SK-N-SH (cell line): ENCODE measurements at regions not wholly inside any gene's neighbourhood (a gene's known extent, or its start where the extent isn't known, plus 50 kb on each side); places are given as distances from the start of the nearest gene placed in this dataset.

ENCODE experiments used
- CTCF ChIA-PET: fragments of 300-600, 350-600 bp; formaldehyde crosslinking; extraction: SDS; loops from one replicate; lab custom pipeline; 2021; lab: Yijun Ruan, JAX
- POLR2A ChIA-PET: fragments of 350-600 bp; sonication (Branson Sonifier 250); formaldehyde crosslinking; extraction: SDS; loops from one replicate; lab custom pipeline; 2020; ENCODE audit warnings: antibody characterized with exemption, inconsistent platforms; lab: Yijun Ruan, JAX
- DNase-seq: peaks from one replicate; pipeline ENCODE4 v3.0.0; 2012
- H2AFZ ChIP-seq: fragments of 200-600 bp; sonication (generic); 2 replicates; pipeline ENCODE4 v1.8.1; 2016; ENCODE audit warnings: antibody characterized with exemption, mild to moderate bottlenecking, low read depth
- H3F3A ChIP-seq: fragments of 200-600 bp; sonication (generic); replicated peaks from 2 replicates; pipeline ENCODE3; 2016; ENCODE audit warnings: antibody characterized with exemption, mild to moderate bottlenecking; ENCODE audit not compliant: insufficient read depth
- H3K27ac ChIP-seq, 2 experiments: fragments of 200-500 bp in 1 of 2; fragments of 200-600 bp in 1 of 2; sonication (Bioruptor generic) in 1 of 2; sonication (generic), shearing (Covaris generic) in 1 of 2; 2 replicates each; pipeline versions ENCODE4 v1.5.1 to v1.6.1; 2014 to 2016; ENCODE audit warnings: low read depth in 2 of 2, inconsistent platforms in 1 of 2, low read length in 1 of 2, mild to moderate bottlenecking in 1 of 2, mixed read lengths in 1 of 2
- H3K27me3 ChIP-seq: fragments of 200-600 bp; sonication (generic), shearing (Covaris generic); 2 replicates; pipeline ENCODE4 v1.6.1; 2016; ENCODE audit warnings: mixed run types; ENCODE audit not compliant: insufficient read depth
- H3K36me3 ChIP-seq, 2 experiments: fragments of 200-500 bp in 1 of 2; fragments of 200-600 bp in 1 of 2; sonication (Bioruptor generic) in 1 of 2; sonication (generic) in 1 of 2; replicated peaks in 1 of 2; 2 replicates each; pipeline versions ENCODE3 to v1.5.1; 2014 to 2016; ENCODE audit warnings: low read length in 1 of 2, mild to moderate bottlenecking in 1 of 2; ENCODE audit not compliant: insufficient read depth in 2 of 2, control insufficient read depth in 1 of 2
- H3K4me1 ChIP-seq, 2 experiments: fragments of 200-500 bp in 1 of 2; fragments of 200-600 bp in 1 of 2; sonication (Bioruptor generic) in 1 of 2; sonication (generic), shearing (Covaris generic) in 1 of 2; 2 replicates each; pipeline versions ENCODE4 v1.5.1 to v1.6.1; 2014 to 2016; ENCODE audit warnings: low read depth in 1 of 2, low read length in 1 of 2, mixed run types in 1 of 2; ENCODE audit not compliant: insufficient read depth in 2 of 2, control insufficient read depth in 1 of 2
- H3K4me2 ChIP-seq: fragments of 200-600 bp; sonication (generic), shearing (Covaris generic); 2 replicates; pipeline ENCODE4 v1.6.1; 2017; ENCODE audit warnings: mixed run types
- H3K4me3 ChIP-seq, 2 experiments: fragments of 200-500 bp in 1 of 2; fragments of 200-600 bp in 1 of 2; sonication (Bioruptor generic) in 1 of 2; sonication (generic), shearing (Covaris generic) in 1 of 2; 2 replicates each; pipeline versions ENCODE4 v1.5.1 to v1.8.1; 2014 to 2016; ENCODE audit warnings: low read depth in 2 of 2, inconsistent platforms in 1 of 2, low read length in 1 of 2, mild to moderate bottlenecking in 1 of 2, mixed read lengths in 1 of 2, moderate library complexity in 1 of 2
- H3K79me2 ChIP-seq: fragments of 200-600 bp; sonication (generic); 2 replicates; pipeline ENCODE4 v1.8.1; 2017; ENCODE audit warnings: mild to moderate bottlenecking; ENCODE audit not compliant: insufficient read depth
- H3K9ac ChIP-seq: fragments of 200-600 bp; sonication (generic); 2 replicates; pipeline ENCODE4 v1.6.1; 2017; ENCODE audit warnings: mixed run types
- H3K9me2 ChIP-seq: fragments of 200-600 bp; sonication (generic); 2 replicates; pipeline ENCODE4 v1.6.1; 2017; ENCODE audit warnings: mixed run types
- H3K9me3 ChIP-seq: fragments of 200-600 bp; sonication (generic); 2 replicates; pipeline ENCODE4 v1.6.1; 2017; ENCODE audit warnings: mixed run types, mild to moderate bottlenecking, moderate library complexity
- H4K20me1 ChIP-seq: fragments of 200-600 bp; sonication (generic); 2 replicates; pipeline ENCODE4 v1.6.1; 2017; ENCODE audit warnings: mild to moderate bottlenecking, mixed run types; ENCODE audit not compliant: insufficient read depth
- CHD2 ChIP-seq: fragments of 150-350 bp; IDR thresholded peaks from 2 replicates; pipeline ENCODE4 v1.6.1; 2018; ENCODE audit warnings: low read length; ENCODE audit not compliant: partially characterized antibody
- ELF1 ChIP-seq: IDR thresholded peaks from 2 replicates; pipeline ENCODE4 v1.4.0; 2012
- EZH2phosphoT487 ChIP-seq: fragments of 200-600 bp; sonication (generic); IDR thresholded peaks from 2 replicates; pipeline ENCODE4 v1.6.1; 2017; ENCODE audit warnings: low read depth, mixed run types, mild to moderate bottlenecking, antibody characterized with exemption, moderate library complexity, borderline replicate concordance
- FOSL2 ChIP-seq: IDR thresholded peaks from 2 replicates; pipeline ENCODE4 v1.4.0; 2012; ENCODE audit warnings: low read depth, mild to moderate bottlenecking, moderate library complexity, borderline replicate concordance
- GABPA ChIP-seq: IDR thresholded peaks from 2 replicates; pipeline ENCODE4 v1.4.0; 2012; ENCODE audit warnings: low read depth, mild to moderate bottlenecking
- GATA2 ChIP-seq: sonication (generic); formaldehyde crosslinking; IDR thresholded peaks from 2 replicates; pipeline ENCODE4 v1.5.0; 2020; ENCODE audit warnings: mild to moderate bottlenecking, missing genetic modification reagents
- MEF2A ChIP-seq: IDR thresholded peaks from 2 replicates; pipeline ENCODE4 v1.4.0; 2012; ENCODE audit warnings: low read depth, borderline replicate concordance
- POLR2AphosphoS5 ChIP-seq: IDR thresholded peaks from 2 replicates; pipeline ENCODE4 v1.6.1; 2012; ENCODE audit warnings: low read depth, low read length
- RAD21 ChIP-seq: IDR thresholded peaks from 2 replicates; pipeline ENCODE4 v1.6.1; 2012; ENCODE audit warnings: mild to moderate bottlenecking, low read length
- RCOR1 ChIP-seq: fragments of 150-350 bp; IDR thresholded peaks from 2 replicates; pipeline ENCODE4 v1.6.1; 2017; ENCODE audit warnings: antibody characterized with exemption, low read length
- SIN3A ChIP-seq: IDR thresholded peaks from 2 replicates; pipeline ENCODE4 v1.6.1; 2012; ENCODE audit warnings: low read depth, mild to moderate bottlenecking, low read length, moderate library complexity, borderline replicate concordance
- SMC3 ChIP-seq: IDR thresholded peaks from 2 replicates; pipeline ENCODE4 v1.6.1; 2012; ENCODE audit warnings: low read depth, low read length, improper control_type of control experiment
- TCF12 ChIP-seq: IDR thresholded peaks from 2 replicates; pipeline ENCODE4 v1.4.0; 2012
- USF2 ChIP-seq: fragments of 150-350 bp; IDR thresholded peaks from 2 replicates; pipeline ENCODE4 v1.6.1; 2017; ENCODE audit warnings: antibody characterized with exemption, low read length, low read depth, borderline replicate concordance
- ZBTB33 ChIP-seq: IDR thresholded peaks from 2 replicates; pipeline ENCODE4 v1.4.0; 2012; ENCODE audit warnings: low read depth, borderline replicate concordance
- WGBS: methylation state at CpG from one replicate; pipeline ENCODE4 v1.1.6; 2017; ENCODE audit warnings: low lambda C conversion rate; 5-methylcytosine and 5-hydroxymethylcytosine counted together
- TF ChIP-seq, protein P1 (sequence below): fragments of 200-600 bp; sonication (generic); IDR thresholded peaks from 2 replicates; pipeline ENCODE4 v1.6.1; 2017; ENCODE audit warnings: antibody characterized with exemption, mild to moderate bottlenecking, moderate library complexity
- TF ChIP-seq, protein P2 (sequence below): IDR thresholded peaks from 2 replicates; pipeline ENCODE4; 2012
- TF ChIP-seq, protein P3 (sequence below): IDR thresholded peaks from 2 replicates; pipeline ENCODE4 v1.4.0; 2012; ENCODE audit warnings: low read depth
- TF ChIP-seq, protein P4 (sequence below): IDR thresholded peaks from 2 replicates; pipeline ENCODE4 v1.4.0; 2012; ENCODE audit warnings: low read depth, borderline replicate concordance

DNA sequence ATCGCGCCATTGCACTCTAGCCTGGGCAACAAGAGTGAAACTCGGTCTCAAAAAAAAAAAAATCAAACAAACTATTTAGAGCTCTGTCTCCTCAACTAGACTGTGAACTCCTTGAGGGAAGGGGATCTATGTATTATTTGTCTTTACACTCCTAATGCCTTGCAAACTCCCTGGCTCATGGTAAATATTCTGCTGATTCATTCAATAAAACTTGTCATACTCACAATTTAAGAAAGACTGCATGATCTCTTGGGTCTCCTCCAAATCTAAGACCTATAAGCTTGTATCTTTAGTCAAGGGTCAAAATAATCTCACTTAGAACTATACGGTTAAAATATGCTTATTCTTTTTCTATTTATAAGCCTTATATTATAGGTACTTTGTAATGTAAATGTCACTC lies 90.3 kb upstream of the NR5A2 start (continued):
- TF ChIP-seq, protein P1, sequence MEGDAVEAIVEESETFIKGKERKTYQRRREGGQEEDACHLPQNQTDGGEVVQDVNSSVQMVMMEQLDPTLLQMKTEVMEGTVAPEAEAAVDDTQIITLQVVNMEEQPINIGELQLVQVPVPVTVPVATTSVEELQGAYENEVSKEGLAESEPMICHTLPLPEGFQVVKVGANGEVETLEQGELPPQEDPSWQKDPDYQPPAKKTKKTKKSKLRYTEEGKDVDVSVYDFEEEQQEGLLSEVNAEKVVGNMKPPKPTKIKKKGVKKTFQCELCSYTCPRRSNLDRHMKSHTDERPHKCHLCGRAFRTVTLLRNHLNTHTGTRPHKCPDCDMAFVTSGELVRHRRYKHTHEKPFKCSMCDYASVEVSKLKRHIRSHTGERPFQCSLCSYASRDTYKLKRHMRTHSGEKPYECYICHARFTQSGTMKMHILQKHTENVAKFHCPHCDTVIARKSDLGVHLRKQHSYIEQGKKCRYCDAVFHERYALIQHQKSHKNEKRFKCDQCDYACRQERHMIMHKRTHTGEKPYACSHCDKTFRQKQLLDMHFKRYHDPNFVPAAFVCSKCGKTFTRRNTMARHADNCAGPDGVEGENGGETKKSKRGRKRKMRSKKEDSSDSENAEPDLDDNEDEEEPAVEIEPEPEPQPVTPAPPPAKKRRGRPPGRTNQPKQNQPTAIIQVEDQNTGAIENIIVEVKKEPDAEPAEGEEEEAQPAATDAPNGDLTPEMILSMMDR: no peak
- no peak for TF ChIP-seq GABPA
- no peak for TF ChIP-seq GATA2 (CRISPR knock-in tag)
- no peak for TF ChIP-seq FOSL2
- TF ChIP-seq SMC3: no peak
- TF ChIP-seq MEF2A: no peak
- TF ChIP-seq, all 33 proteins: peak for 0

DNA sequence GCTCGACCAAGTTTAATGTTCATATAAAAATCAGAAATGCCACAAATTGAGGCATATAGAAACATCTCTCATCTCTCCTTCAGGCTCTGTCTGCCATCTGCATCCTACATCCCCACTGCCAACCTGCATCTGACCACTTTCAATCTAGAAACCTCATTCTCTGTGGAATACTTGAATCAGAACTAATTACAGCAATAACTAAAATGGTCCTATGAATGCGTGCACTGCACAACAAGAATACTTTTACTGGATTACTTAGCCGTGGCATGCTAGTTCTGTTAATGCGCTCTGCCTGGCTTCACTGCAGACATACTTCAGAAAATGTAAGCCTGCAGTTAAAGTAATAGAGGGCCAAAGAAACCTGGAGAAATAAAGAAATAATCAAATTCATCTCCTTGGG lies 89.8 kb upstream of the NR5A2 start:
- no peaks in the 10 kb centered on the region for H3K27me3 ChIP-seq
- H3K27ac ChIP-seq: no peak overlapping the region
- no peak for DNase-seq
- no peaks in the 10 kb centered on the region for H4K20me1 ChIP-seq
- H3K4me3 ChIP-seq: no peak overlapping the region
- no peaks in the 10 kb centered on the region for H3K79me2 ChIP-seq
- no peaks in the 10 kb centered on the region for H3K9me3 ChIP-seq
- WGBS: 74% methylated on average over 4 of the region's 4 CpGs
- no peak for TF ChIP-seq USF2
- no peak for TF ChIP-seq ZBTB33
- TF ChIP-seq GATA2 (CRISPR knock-in tag): no peak
- TF ChIP-seq, protein P2, sequence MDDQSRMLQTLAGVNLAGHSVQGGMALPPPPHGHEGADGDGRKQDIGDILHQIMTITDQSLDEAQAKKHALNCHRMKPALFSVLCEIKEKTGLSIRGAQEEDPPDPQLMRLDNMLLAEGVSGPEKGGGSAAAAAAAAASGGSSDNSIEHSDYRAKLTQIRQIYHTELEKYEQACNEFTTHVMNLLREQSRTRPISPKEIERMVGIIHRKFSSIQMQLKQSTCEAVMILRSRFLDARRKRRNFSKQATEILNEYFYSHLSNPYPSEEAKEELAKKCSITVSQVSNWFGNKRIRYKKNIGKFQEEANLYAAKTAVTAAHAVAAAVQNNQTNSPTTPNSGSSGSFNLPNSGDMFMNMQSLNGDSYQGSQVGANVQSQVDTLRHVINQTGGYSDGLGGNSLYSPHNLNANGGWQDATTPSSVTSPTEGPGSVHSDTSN: no peak
- TF ChIP-seq ELF1: no peak
- TF ChIP-seq, protein P3, sequence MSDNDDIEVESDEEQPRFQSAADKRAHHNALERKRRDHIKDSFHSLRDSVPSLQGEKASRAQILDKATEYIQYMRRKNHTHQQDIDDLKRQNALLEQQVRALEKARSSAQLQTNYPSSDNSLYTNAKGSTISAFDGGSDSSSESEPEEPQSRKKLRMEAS: no peak
- no peak for TF ChIP-seq CHD2
- no peak for TF ChIP-seq RCOR1
- TF ChIP-seq, protein P4, sequence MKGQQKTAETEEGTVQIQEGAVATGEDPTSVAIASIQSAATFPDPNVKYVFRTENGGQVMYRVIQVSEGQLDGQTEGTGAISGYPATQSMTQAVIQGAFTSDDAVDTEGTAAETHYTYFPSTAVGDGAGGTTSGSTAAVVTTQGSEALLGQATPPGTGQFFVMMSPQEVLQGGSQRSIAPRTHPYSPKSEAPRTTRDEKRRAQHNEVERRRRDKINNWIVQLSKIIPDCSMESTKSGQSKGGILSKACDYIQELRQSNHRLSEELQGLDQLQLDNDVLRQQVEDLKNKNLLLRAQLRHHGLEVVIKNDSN: no peak
- no peak for TF ChIP-seq POLR2AphosphoS5
- TF ChIP-seq SIN3A: no peak
- TF ChIP-seq RAD21: no peak
- no peak for TF ChIP-seq TCF12
- TF ChIP-seq EZH2phosphoT487: no peak
- no peaks in the 10 kb centered on the region for H3K9me2 ChIP-seq
- no peak overlapping the region for H2AFZ ChIP-seq
- H3F3A ChIP-seq: no peaks in the 10 kb centered on the region
- H3K4me1 ChIP-seq: no peaks in the 10 kb centered on the region
- ChIA-PET CTCF (interaction anchor here (1.4 kb wide), 1 partner anchor 12 kb away, joined by 4 read pairs; no protein-coding TSS in a partner anchor), POLR2A (no interaction called here)
- no peak overlapping the region for H3K4me2 ChIP-seq
- no peaks in the 10 kb centered on the region for H3K36me3 ChIP-seq
- no peak overlapping the region for H3K9ac ChIP-seq
